HCT116 (cell line): ENCODE measurements at regions not wholly inside any gene's neighbourhood (a gene's known extent, or its start where the extent isn't known, plus 50 kb on each side); places are given as distances from the start of the nearest gene placed in this dataset.

Experiments used
- ATAC-seq: fragments of 200-7000 bp; cut with Tn5 transposase; 2 replicates; pipeline ENCODE4 v1.9.1; 2020; ENCODE audit warnings: mild to moderate bottlenecking, moderate library complexity
- BruUV-seq: library from RNA; stranded (reverse); fragments of 400-500 nt; replicated peaks from 2 replicates; lab custom pipeline; 2021; lab: Mats Ljungman, UMichigan
- CTCF ChIA-PET: fragments of 300-600 bp; sonication (Branson Sonifier 250); formaldehyde crosslinking; loops from one replicate; lab custom pipeline; 2021; ENCODE audit warnings: antibody characterized with exemption; lab: Charles Lee
- POLR2A ChIA-PET: fragments of 300-600, 350-600 bp; sonication (Branson Sonifier 250); formaldehyde crosslinking; loops from one replicate; lab custom pipeline; 2021; ENCODE audit warnings: antibody characterized with exemption; lab: Charles Lee
- RAD21 ChIA-PET, 2 experiments: fragments of 300-600 bp; sonication (Branson Sonifier 250); formaldehyde crosslinking; loops; one replicate each; lab custom pipeline; 2023; ENCODE audit warnings: low total read pairs in 2 of 2; ENCODE audit not compliant: uncharacterized antibody in 2 of 2, unreplicated experiment in 2 of 2, low non-redundant PET in 1 of 2; lab: Charles Lee
- DNase-seq: peaks from one replicate; pipeline ENCODE4 v3.0.0-alpha.2; 2010; ENCODE audit warnings: low read depth, low spot score
- H2AFZ ChIP-seq: fragments of 200-600 bp; shearing (Covaris generic), sonication (generic); 2 replicates; pipeline ENCODE4 v1.6.1; 2017; ENCODE audit warnings: low read depth, mixed run types, mixed read lengths, antibody characterized with exemption, low read length; ENCODE audit not compliant: poor library complexity, severe bottlenecking
- H3K27ac ChIP-seq: 2 replicates; pipeline ENCODE4 v1.5.1; 2012; ENCODE audit warnings: low read depth, low read length
- H3K27me3 ChIP-seq: fragments of 200-600 bp; sonication (generic); 2 replicates; pipeline ENCODE4 v1.6.1; 2016; ENCODE audit warnings: mixed run types, low read length, mixed read lengths; ENCODE audit not compliant: insufficient read depth
- H3K36me3 ChIP-seq, 2 experiments: fragments of 200-500 bp in 1 of 2; fragments of 200-600 bp in 1 of 2; sonication (Bioruptor generic) in 1 of 2; sonication (generic) in 1 of 2; 2 replicates each; pipeline versions ENCODE4 v1.5.1 to v1.6.1; 2014 to 2016; ENCODE audit warnings: low read length in 2 of 2, inconsistent platforms in 1 of 2, mixed read lengths in 1 of 2, mixed run types in 1 of 2; ENCODE audit not compliant: insufficient read depth in 2 of 2, control insufficient read depth in 1 of 2
- H3K4me1 ChIP-seq, 2 experiments: fragments of 200-600 bp in 1 of 2; sonication (generic) in 1 of 2; 2 replicates each; pipeline versions ENCODE4 v1.5.1 to v1.6.1; 2012 to 2017; ENCODE audit warnings: low read length in 2 of 2, inconsistent platforms in 1 of 2, mild to moderate bottlenecking in 1 of 2, mixed read lengths in 1 of 2, mixed run types in 1 of 2, moderate library complexity in 1 of 2; ENCODE audit not compliant: insufficient read depth in 2 of 2, control insufficient read depth in 1 of 2
- H3K4me2 ChIP-seq: fragments of 200-600 bp; sonication (generic); 2 replicates; pipeline ENCODE4 v1.6.1; 2017; ENCODE audit warnings: mixed run types, low read length, mixed read lengths
- H3K4me3 ChIP-seq, 2 experiments: fragments of 200-600 bp in 1 of 2; sonication (generic) in 1 of 2; replicated peaks in 1 of 2; 2 replicates each; pipeline ENCODE4 v1.5.1; 2011 to 2016; ENCODE audit warnings: low read length in 2 of 2, control low read depth in 1 of 2, low read depth in 1 of 2, mild to moderate bottlenecking in 1 of 2, mixed read lengths in 1 of 2, mixed run types in 1 of 2
- H3K79me2 ChIP-seq: fragments of 200-600 bp; sonication (generic); 2 replicates; pipeline ENCODE4 v1.6.1; 2017; ENCODE audit warnings: mild to moderate bottlenecking, mixed run types, low read length, moderate library complexity, mixed read lengths; ENCODE audit not compliant: insufficient read depth
- H3K9ac ChIP-seq: fragments of 200-600 bp; sonication (generic); 2 replicates; pipeline ENCODE4 v1.6.1; 2016; ENCODE audit warnings: low read length, mixed read lengths
- H3K9me2 ChIP-seq: fragments of 200-600 bp; sonication (generic), shearing (Covaris generic); 2 replicates; pipeline ENCODE4 v1.6.1; 2017; ENCODE audit warnings: mixed run types, mild to moderate bottlenecking, moderate library complexity; ENCODE audit not compliant: insufficient read depth
- H3K9me3 ChIP-seq, 2 experiments: fragments of 200-500 bp in 1 of 2; fragments of 200-600 bp in 1 of 2; sonication (Bioruptor generic) in 1 of 2; sonication (generic) in 1 of 2; 2 replicates each; pipeline ENCODE4 v1.6.1; 2014 to 2017; ENCODE audit warnings: low read length in 2 of 2, mixed read lengths in 2 of 2, inconsistent platforms in 1 of 2, low read depth in 1 of 2, mild to moderate bottlenecking in 1 of 2, mixed run types in 1 of 2, moderate library complexity in 1 of 2; ENCODE audit not compliant: control insufficient read depth in 1 of 2, insufficient read depth in 1 of 2
- H4K20me1 ChIP-seq: fragments of 200-600 bp; sonication (generic), shearing (Covaris generic); 2 replicates; pipeline ENCODE4 v1.6.1; 2017; ENCODE audit warnings: mixed run types, mild to moderate bottlenecking, moderate library complexity; ENCODE audit not compliant: insufficient read depth
- ATF3 ChIP-seq: IDR thresholded peaks from 2 replicates; pipeline ENCODE4 v1.6.1; 2012
- CBX3 ChIP-seq: IDR thresholded peaks from 2 replicates; pipeline ENCODE4 v1.6.1; 2012; ENCODE audit warnings: low read depth
- CEBPB ChIP-seq: IDR thresholded peaks from 2 replicates; pipeline ENCODE4 v1.6.1; 2012; ENCODE audit warnings: low read depth
- FOSL1 ChIP-seq: IDR thresholded peaks from 2 replicates; pipeline ENCODE4 v1.6.1; 2012; ENCODE audit warnings: low read depth
- MAX ChIP-seq: IDR thresholded peaks from 2 replicates; pipeline ENCODE4 v1.6.1; 2012
- POLR2A ChIP-seq: IDR thresholded peaks from 2 replicates; pipeline ENCODE4 v1.7.0; 2011; ENCODE audit warnings: borderline replicate concordance; ENCODE audit not compliant: insufficient read depth, insufficient read length; ENCODE audit errors: extremely low read depth
- RAD21 ChIP-seq: IDR thresholded peaks from 2 replicates; pipeline ENCODE4 v1.6.1; 2012; ENCODE audit warnings: low read depth, mild to moderate bottlenecking
- SIN3A ChIP-seq: IDR thresholded peaks from 2 replicates; pipeline ENCODE4 v1.6.1; 2012; ENCODE audit warnings: low read depth
- SRF ChIP-seq: IDR thresholded peaks from 2 replicates; pipeline ENCODE4 v1.6.1; 2012; ENCODE audit warnings: low read depth
- TCF7L2 ChIP-seq: IDR thresholded peaks from 2 replicates; pipeline ENCODE4 v1.7.0; 2011; ENCODE audit warnings: borderline replicate concordance, inconsistent platforms; ENCODE audit not compliant: insufficient read depth, insufficient read length; ENCODE audit errors: extremely low read depth
- YY1 ChIP-seq: IDR thresholded peaks from 2 replicates; pipeline ENCODE4 v1.6.1; 2011; ENCODE audit warnings: low read length, low read depth, moderate library complexity, mild to moderate bottlenecking; ENCODE audit not compliant: insufficient replicate concordance; ENCODE audit errors: extremely low read depth
- ZFX ChIP-seq: fragments of 450-650 bp; IDR thresholded peaks from 2 replicates; pipeline ENCODE4 v1.6.1; 2017
- intact Hi-C: fragments of 100-400 bp; cut with micrococcal nuclease; formaldehyde crosslinking; loops from 2 replicates; pipeline ENCODE4 v1.10.0; 2022
- TF ChIP-seq, protein P1 (sequence below): IDR thresholded peaks from 2 replicates; pipeline ENCODE4 v1.6.1; 2011; ENCODE audit warnings: mild to moderate bottlenecking, low read length, moderate library complexity; ENCODE audit not compliant: insufficient replicate concordance; ENCODE audit errors: extremely low read depth

GRCh38 chr17:34447406-34447805 is 84.4 kb upstream of the CCL1 start:
- Histone ChIP-seq H2AFZ (no peak overlapping the region), H4K20me1 (no peaks in the 10 kb centered on the region), H3K9me3 (no peaks in the 10 kb centered on the region), H3K4me1 (no peaks in the 10 kb centered on the region), H3K9me2 (no peaks in the 10 kb centered on the region), H3K9ac (no peak overlapping the region), H3K79me2 (no peaks in the 10 kb centered on the region), H3K4me2 (no peak overlapping the region), H3K27ac (no peak overlapping the region), H3K27me3 (peaks cover 42% of the 10 kb centered on the region), H3K36me3 (no peaks in the 10 kb centered on the region), H3K4me3 (no peak overlapping the region)
- TF ChIP-seq RAD21, result no peak
- TF ChIP-seq POLR2A, result no peak
- TF ChIP-seq SIN3A, result no peak
- no peak for TF ChIP-seq FOSL1
- no peak for TF ChIP-seq ATF3
- TF ChIP-seq, protein P1, sequence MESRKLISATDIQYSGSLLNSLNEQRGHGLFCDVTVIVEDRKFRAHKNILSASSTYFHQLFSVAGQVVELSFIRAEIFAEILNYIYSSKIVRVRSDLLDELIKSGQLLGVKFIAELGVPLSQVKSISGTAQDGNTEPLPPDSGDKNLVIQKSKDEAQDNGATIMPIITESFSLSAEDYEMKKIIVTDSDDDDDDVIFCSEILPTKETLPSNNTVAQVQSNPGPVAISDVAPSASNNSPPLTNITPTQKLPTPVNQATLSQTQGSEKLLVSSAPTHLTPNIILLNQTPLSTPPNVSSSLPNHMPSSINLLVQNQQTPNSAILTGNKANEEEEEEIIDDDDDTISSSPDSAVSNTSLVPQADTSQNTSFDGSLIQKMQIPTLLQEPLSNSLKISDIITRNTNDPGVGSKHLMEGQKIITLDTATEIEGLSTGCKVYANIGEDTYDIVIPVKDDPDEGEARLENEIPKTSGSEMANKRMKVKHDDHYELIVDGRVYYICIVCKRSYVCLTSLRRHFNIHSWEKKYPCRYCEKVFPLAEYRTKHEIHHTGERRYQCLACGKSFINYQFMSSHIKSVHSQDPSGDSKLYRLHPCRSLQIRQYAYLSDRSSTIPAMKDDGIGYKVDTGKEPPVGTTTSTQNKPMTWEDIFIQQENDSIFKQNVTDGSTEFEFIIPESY, result no peak
- no peak for TF ChIP-seq TCF7L2
- no peak for TF ChIP-seq CEBPB
- TF ChIP-seq MAX, result no peak
- no peak for TF ChIP-seq SRF
- no peak for TF ChIP-seq ZFX
- TF ChIP-seq CBX3, result no peak
- TF ChIP-seq YY1, result no peak
- DNase-seq (no peak), ATAC-seq (no peak)
- RAD21 ChIA-PET, result no interaction called here
- BruUV-seq, result no TSS peak
- POLR2A ChIA-PET, result no interaction called here
- CTCF ChIA-PET, result no interaction called here
- intact Hi-C loops, result no loop called here
